ENCODE measurements at regions not wholly inside any gene's neighbourhood (a gene's known extent, or its start where the extent isn't known, plus 50 kb on each side); places are given as distances from the start of the nearest gene placed in this dataset.

- DNase-seq = no peak
Measured at GRCh38 chr2:17122887-17123501, 395.2 kb downstream of the RAD51AP2 start.

DNA sequence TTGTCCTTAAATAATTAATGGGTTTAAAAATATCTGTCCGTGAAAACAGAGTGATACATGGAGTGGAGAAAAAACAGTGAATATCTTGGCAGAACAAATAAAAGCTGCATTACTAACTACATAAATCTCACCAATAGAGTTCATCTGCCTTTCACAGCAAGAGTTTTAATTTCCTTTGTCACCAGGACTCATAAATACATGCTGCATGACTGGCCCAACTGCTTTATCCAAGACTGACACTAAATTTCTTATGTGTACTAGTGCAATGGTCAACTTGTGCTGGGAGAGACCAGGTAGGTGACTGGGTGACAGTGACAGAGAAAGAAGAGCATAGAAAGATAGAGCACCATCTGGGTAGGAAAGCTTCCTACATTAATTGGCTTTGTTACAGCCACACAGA lies 402.8 kb downstream of the RAD51AP2 start:
- no peak for DNase-seq

DNA sequence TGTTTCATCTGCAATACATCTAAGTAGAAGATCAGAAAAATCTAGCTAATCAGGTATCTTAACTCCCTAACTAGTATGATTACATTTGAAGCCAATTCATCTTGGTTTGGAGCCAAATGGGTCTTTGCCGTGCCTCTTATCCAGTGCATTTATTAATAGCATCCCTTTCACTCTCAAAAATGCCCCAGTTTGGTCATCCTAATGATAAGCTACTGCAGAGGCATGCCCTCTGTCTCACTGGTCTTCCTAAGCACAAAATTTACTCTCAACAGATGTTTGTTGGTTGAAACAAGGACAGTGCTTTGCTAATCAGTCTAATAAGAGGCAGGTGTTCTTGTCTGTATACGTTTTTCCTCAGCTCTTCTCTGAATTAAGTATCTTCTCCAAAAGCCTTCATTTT lies 403.2 kb downstream of the RAD51AP2 start:
- no peak for DNase-seq

GRCh38 chr2:17107871-17108270 lies 410.4 kb downstream of the RAD51AP2 start:
- DNase-seq = no peak

- no peak for DNase-seq
Measured at GRCh38 chr2:17107151-17107550, 411.1 kb downstream of the RAD51AP2 start.

DNA sequence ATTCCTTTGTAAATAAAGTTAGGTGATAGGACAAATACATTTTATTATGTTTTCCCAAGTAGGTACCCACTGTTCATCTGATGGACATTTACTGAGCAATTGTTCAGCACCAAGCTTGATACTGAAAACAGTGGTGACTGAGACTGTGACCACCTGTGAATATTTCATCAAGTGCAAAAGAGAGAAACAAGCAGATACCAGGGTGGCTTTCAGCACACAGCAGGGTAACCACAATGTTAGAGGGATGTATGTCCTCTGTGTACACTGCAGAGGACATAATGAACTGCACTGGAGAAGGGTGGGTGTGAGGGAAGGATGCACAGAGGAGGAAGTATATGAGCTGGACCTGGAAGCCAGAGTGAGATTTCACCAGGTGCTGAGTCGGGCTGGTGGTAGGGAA lies 411.8 kb downstream of the RAD51AP2 start:
- no peak for DNase-seq

GRCh38 chr2:17104454-17104853 lies 413.8 kb downstream of the RAD51AP2 start:
- no peak for DNase-seq

DNA sequence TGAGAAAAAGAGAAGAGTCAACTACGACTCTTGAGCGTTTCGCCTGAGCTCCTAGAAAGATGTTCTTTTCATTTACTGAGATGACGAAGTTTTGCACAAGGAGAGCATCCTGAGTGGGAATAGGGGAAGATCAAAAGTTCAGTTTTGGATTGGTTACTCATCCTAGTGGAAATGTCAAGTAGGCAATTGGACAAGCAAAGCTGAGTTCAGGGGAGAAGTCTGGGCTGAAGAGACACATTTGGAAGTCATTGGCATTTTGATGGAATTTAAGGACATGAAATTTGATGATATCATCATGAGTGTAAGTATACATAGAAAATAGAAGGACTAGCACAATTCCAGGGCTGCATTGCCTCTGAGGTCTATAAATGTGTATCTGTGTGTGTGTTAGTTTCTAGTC lies 416.6 kb downstream of the RAD51AP2 start:
- DNase-seq = no peak

- no peak for DNase-seq
Measured at GRCh38 chr2:17101091-17101490, 417.1 kb downstream of the RAD51AP2 start.

- no peak for DNase-seq
Measured at GRCh38 chr2:17095340-17095739, 422.9 kb downstream of the RAD51AP2 start.

- DNase-seq = no peak
Measured at GRCh38 chr2:17093712-17094111, 424.5 kb downstream of the RAD51AP2 start.

- DNase-seq = no peak
Measured at GRCh38 chr2:17086990-17087389, 421.4 kb upstream of the CYRIA start.

GRCh38 chr2:17085546-17086202 lies 420.0 kb upstream of the CYRIA start:
- no peak for DNase-seq

DNA sequence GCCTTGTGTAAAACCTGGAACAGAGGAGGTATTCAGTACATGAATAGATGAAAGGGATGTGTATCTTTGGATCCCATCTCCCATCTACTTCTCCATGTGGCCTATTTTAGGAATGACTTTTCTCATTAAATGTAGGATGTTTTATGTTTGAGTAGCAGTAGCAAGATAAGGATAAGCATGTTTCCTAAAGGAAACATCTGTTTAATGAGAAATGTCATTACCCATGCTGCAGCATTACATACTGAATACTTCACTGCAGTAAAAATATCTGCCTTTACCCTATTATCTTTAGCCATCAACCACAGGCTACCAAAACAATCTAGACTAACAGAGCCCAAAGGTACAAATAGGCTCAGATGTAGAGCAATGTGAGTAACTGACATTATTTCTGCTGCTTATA lies 419.2 kb upstream of the CYRIA start:
- DNase-seq = no peak

- no peak for DNase-seq
Measured at GRCh38 chr2:17083902-17084301, 418.3 kb upstream of the CYRIA start.

DNA sequence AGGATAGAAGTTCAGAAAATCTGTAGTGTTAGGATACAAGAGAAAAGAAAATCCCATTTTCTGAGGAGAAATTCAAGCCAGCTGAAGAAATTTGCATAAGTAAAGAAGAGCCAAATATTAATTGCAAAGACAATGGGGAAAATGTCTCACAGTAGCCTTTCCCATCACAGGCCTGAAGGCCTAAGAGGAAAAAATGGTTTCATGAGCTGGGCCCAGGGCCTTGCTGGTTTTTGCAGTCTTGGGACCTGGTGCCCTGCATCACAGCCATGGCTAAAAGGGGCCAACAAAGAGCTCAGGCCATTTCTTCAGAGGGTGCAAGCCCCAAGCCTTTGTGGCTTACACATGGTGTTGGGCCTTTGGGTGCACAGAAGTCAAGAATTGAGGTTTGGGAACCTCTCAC lies 413.6 kb upstream of the CYRIA start:
- DNase-seq = no peak

DNA sequence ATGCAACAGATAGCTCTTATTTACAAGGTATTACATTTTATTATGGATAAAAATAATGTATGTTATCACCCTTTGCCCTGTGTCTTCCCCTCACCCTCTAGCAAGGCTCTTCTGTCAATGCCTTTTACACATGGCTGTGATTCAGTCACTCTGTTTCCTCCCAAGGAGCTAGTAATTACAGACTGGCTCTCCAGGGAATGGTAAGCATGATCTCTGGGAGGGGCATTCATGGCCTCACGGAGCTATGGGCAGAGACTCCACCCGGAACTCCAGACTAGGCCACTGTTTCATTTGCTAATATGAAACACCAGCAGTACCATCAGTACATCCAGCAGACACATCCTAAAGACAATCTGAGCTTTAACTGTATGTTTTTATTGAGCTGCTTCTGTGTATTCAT lies 410.9 kb upstream of the CYRIA start:
- no peak for DNase-seq

DNA sequence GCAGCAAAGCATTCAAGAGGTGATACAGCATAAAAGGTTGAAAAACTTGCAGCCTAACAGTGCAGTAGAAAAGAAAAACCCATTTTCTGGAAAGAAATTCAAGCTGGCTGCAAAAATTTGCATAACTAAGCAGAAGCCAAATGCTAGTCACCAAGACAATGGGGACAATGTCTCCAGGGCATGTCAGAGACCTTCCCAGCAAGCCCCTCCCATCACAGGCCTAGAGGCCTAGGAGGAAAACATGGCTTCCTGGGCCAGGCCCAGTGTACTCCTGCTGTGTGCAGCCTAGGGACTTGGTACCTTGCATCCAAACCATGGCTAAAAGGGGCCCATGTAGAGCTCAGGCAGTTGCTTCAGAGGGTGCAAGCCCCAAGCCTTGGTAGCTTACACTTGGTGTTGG lies 405.1 kb upstream of the CYRIA start:
- no peak for DNase-seq

DNA sequence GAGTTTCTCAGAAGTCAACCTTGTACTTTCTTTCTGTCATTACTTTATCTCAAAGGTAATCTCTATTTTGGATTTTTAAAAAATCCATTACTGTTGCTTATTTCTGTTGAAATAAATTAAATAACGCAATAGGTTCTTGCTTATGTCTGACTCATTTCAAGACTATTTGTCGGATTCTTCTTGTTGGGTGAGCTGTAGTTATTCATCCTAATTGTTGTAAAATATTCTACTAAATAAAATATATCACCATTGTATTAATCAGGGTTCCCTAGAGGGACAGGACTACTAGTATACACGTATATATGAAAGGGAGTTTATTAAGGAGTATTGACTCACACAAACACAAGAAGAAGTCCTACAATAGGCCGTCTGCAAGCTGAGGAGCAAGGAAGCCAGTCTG lies 403.9 kb upstream of the CYRIA start:
- no peak for DNase-seq

DNA sequence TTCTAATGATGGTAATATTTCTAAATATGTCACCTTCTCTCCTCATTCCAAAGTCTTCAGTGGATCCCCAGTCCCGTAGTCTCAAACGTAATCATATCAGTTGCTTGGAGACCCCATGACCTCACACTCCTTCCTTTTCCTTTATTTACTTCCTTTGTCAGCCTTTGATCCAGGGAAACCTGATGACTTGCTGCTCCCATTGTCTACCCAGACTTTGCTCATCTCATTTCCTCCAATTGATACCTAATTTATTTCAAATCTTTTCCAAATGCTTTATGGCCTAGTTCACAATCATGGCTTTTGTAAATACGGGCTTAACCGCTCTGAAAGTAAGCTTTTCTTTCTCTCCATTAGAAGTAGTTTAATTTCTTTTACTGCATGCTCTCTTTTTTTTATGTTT lies 402.4 kb upstream of the CYRIA start:
- DNase-seq = no peak

GRCh38 chr2:17065536-17065935 lies 399.9 kb upstream of the CYRIA start:
- no peak for DNase-seq

DNA sequence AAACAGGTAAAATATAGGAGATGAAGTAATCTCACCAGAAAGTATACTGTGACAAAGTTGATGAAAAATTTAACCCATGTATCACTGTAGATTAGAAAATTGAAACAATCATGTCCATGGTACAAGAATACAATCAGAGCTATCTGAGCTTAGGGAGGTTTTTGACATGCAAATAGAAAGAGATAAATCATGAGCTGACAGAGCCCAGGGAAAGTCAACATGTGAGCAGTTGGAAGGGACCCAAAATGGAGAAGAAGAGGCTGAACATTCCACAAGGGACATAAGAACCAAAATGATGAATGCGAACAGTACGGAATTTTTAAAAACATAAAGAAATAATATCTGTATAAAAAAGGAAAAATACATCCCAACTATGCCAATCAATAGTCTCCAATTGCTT lies 395.4 kb upstream of the CYRIA start:
- DNase-seq = no peak

DNA sequence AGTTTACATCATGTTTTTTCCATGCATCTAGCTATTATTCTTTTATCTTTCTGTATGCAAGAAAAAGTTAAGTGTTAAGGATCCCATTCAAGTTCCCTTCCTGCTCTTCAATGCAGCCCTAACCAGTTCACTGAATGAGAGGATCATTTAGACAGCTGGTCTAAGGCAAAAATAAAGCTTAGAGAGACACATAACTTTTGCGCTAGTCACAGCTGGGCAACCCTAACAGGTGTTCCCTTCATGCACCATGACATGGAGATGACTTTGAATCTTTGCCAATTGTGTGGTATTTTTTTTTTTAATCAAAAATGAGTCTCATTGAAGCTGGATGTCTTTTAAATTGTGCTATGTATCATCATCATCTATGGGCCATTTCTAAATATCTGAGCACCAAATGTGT lies 393.8 kb upstream of the CYRIA start:
- no peak for DNase-seq

- no peak for DNase-seq
Measured at GRCh38 chr2:17058772-17059402, 393.3 kb upstream of the CYRIA start.
